IPS DF 4.7 (cell line): ENCODE measurements at regions not wholly inside any gene's neighbourhood (a gene's known extent, or its start where the extent isn't known, plus 50 kb on each side); places are given as distances from the start of the nearest gene placed in this dataset.
A peak's percentile ranks its signal among the peaks of the same experiment; 100 is the strongest.
"Not testable (repeated sequence)": the region's sequence is repeated elsewhere in the genome, so short reads cannot be mapped to it uniquely, and the experiment has no call there.

ENCODE experiments used
- DNase-seq: peaks from one replicate; pipeline ENCODE4 v3.0.0-alpha.2; 2013; ENCODE audit warnings: low spot score; ENCODE audit errors: extremely low read depth

- DNase-seq: peak; percentile 5
These were observed 78.0 kb upstream of the SLC25A36 start for GRCh38 chr3:140863580-140864009.

GRCh38 chr3:140870351-140870750, 71.3 kb upstream of the SLC25A36 start:
- no peak for DNase-seq

GRCh38 chr3:140871022-140871421, 70.6 kb upstream of the SLC25A36 start:
- DNase-seq: no peak

- DNase-seq: not testable (repeated sequence)
These were observed 69.5 kb upstream of the SLC25A36 start for GRCh38 chr3:140872165-140872564.

- DNase-seq: no peak
These were observed 58.1 kb upstream of the SLC25A36 start for GRCh38 chr3:140883428-140884040.

- DNase-seq: not testable (repeated sequence)
These were observed 55.9 kb upstream of the SLC25A36 start for GRCh38 chr3:140885697-140886096.
